Liver (tissue), 3 donors: ENCODE measurements at regions not wholly inside any gene's neighbourhood (a gene's known extent, or its start where the extent isn't known, plus 50 kb on each side); places are given as distances from the start of the nearest gene placed in this dataset.

Experiments
- JUND ChIP-seq, 2 donors: IDR thresholded peaks; 2 replicates each; pipeline ENCODE4 v1.6.1; 2016; ENCODE audit warnings: antibody characterized with exemption in 2 of 2
- RAD21 ChIP-seq, 2 donors: IDR thresholded peaks; 2 replicates each; pipeline ENCODE4 v1.6.1; 2016; ENCODE audit warnings: antibody characterized with exemption in 2 of 2, mild to moderate bottlenecking in 2 of 2
- TF ChIP-seq, protein P1 (sequence below): fragments of 150-350 bp; IDR thresholded peaks from 2 replicates; pipeline ENCODE4 v1.5.1; 2017; ENCODE audit warnings: improper control_type of control experiment, low read depth, low read length; ENCODE audit not compliant: missing input control
- donor health status: healthy.
- donor health status: healthy.

DNA sequence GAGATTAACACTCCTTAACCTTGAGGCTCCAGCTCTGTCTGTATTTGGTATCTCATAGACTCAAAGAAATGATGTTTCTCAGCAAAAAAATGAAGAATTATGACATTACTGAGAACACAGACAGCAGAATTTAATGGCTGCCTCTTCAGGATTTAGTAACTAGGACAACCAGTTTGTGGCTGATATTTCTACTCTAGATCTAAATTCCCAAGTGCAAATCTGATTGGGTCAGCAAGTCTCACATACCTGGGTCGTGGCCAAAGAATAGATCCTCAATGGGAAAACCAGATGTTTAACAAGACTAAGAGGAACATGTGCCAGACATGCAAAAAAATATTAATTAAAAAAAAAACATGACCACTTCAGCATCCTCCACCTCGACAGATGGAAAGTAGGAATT is 608.9 kb downstream of the DTWD2 start:
- TF ChIP-seq, protein P1, sequence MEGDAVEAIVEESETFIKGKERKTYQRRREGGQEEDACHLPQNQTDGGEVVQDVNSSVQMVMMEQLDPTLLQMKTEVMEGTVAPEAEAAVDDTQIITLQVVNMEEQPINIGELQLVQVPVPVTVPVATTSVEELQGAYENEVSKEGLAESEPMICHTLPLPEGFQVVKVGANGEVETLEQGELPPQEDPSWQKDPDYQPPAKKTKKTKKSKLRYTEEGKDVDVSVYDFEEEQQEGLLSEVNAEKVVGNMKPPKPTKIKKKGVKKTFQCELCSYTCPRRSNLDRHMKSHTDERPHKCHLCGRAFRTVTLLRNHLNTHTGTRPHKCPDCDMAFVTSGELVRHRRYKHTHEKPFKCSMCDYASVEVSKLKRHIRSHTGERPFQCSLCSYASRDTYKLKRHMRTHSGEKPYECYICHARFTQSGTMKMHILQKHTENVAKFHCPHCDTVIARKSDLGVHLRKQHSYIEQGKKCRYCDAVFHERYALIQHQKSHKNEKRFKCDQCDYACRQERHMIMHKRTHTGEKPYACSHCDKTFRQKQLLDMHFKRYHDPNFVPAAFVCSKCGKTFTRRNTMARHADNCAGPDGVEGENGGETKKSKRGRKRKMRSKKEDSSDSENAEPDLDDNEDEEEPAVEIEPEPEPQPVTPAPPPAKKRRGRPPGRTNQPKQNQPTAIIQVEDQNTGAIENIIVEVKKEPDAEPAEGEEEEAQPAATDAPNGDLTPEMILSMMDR, result no peak
- no peak for TF ChIP-seq RAD21 (IDR thresholded peaks at IDR 0.05)
- no peak for TF ChIP-seq JUND (IDR thresholded peaks at IDR 0.05)
